GM21515 (cell line): ENCODE measurements at regions not wholly inside any gene's neighbourhood (a gene's known extent, or its start where the extent isn't known, plus 50 kb on each side); places are given as distances from the start of the nearest gene placed in this dataset.
A peak's percentile ranks its signal among the peaks of the same experiment; 100 is the strongest.
"Not testable (repeated sequence)": the region's sequence is repeated elsewhere in the genome, so short reads cannot be mapped to it uniquely, and the experiment has no call there.

Experiments
- ATAC-seq: cut with Tn5 transposase; IDR thresholded peaks from one replicate; pipeline ENCODE4 v1.9.1; 2021; ENCODE audit not compliant: unreplicated experiment

- peak; percentile 64 for ATAC-seq
Measured at GRCh38 chr5:114957384-114957783, 212.3 kb downstream of the TRIM36 start.

- no peak for ATAC-seq
Measured at GRCh38 chr5:114953565-114953964, 216.1 kb downstream of the TRIM36 start.

GRCh38 chr5:114952876-114953275, 216.8 kb downstream of the TRIM36 start:
- ATAC-seq, result no peak

- no peak for ATAC-seq
Measured at GRCh38 chr5:114949756-114950155, 220.0 kb downstream of the TRIM36 start.

GRCh38 chr5:114948986-114949621, 220.6 kb downstream of the TRIM36 start:
- ATAC-seq, result no peak

GRCh38 chr5:114948363-114948762, 221.3 kb downstream of the TRIM36 start:
- ATAC-seq, result no peak

- no peak for ATAC-seq
Measured at GRCh38 chr5:114940709-114941108, 229.0 kb downstream of the TRIM36 start.

- ATAC-seq, result no peak
Measured at GRCh38 chr5:114935490-114935889, 234.2 kb downstream of the TRIM36 start.

- no peak for ATAC-seq
Measured at GRCh38 chr5:114928644-114929462, 240.9 kb downstream of the TRIM36 start.

- ATAC-seq, result no peak
Measured at GRCh38 chr5:114924769-114925168, 244.9 kb downstream of the TRIM36 start.

GRCh38 chr5:114912189-114912920, 257.4 kb downstream of the TRIM36 start:
- ATAC-seq, result no peak

- ATAC-seq, result no peak
Measured at GRCh38 chr5:114910727-114911126, 259.0 kb downstream of the TRIM36 start.

- ATAC-seq, result no peak
Measured at GRCh38 chr5:114909424-114909823, 260.3 kb downstream of the TRIM36 start.

- ATAC-seq, result no peak
Measured at GRCh38 chr5:114903767-114904166, 265.9 kb downstream of the TRIM36 start.

GRCh38 chr5:114898602-114899001, 271.1 kb downstream of the TRIM36 start:
- ATAC-seq, result no peak

GRCh38 chr5:114883675-114884074, 286.0 kb downstream of the TRIM36 start:
- no peak for ATAC-seq

- ATAC-seq, result no peak
Measured at GRCh38 chr5:114859438-114859735, 310.3 kb downstream of the TRIM36 start.

- ATAC-seq, result no peak
Measured at GRCh38 chr5:114858665-114859437, 310.9 kb downstream of the TRIM36 start.

- ATAC-seq, result no peak
Measured at GRCh38 chr5:114857941-114858551, 311.7 kb downstream of the TRIM36 start.

- not testable (repeated sequence) for ATAC-seq
Measured at GRCh38 chr5:114844711-114845110, 325.0 kb downstream of the TRIM36 start.

- no peak for ATAC-seq
Measured at GRCh38 chr5:114839360-114839759, 330.3 kb downstream of the TRIM36 start.
